ENCODE measurements at regions not wholly inside any gene's neighbourhood (a gene's known extent, or its start where the extent isn't known, plus 50 kb on each side); places are given as distances from the start of the nearest gene placed in this dataset.

GRCh38 chr20:22529150-22530019, 55.0 kb downstream of the FOXA2 start:
- Mint-ChIP-seq H3K36me3 (ENCODE audit: insufficient read depth, unreplicated experiment) (no peaks in the 10 kb centered on the region), H3K4me1 (ENCODE audit: insufficient read depth, unreplicated experiment) (no peaks in the 10 kb centered on the region), H3K27me3 (ENCODE audit: insufficient read depth, unreplicated experiment) (peaks cover 13% of the 10 kb centered on the region), H3K27ac (ENCODE audit: low read depth, unreplicated experiment) (no peak overlapping the region), H3K4me3 (ENCODE audit: unreplicated experiment) (no peak overlapping the region), H3K9me3 (ENCODE audit: unreplicated experiment) (no peaks in the 10 kb centered on the region)
- BruUV-seq (replicated peaks): no TSS peak
- POLR2A ChIA-PET: interaction anchor here (0.9 kb wide), 1 partner anchor 57 kb away, joined by 3 read pairs; no protein-coding TSS in a partner anchor
- no peak for DNase-seq (ENCODE audit: unreplicated experiment)
- TF ChIP-seq, protein P1, sequence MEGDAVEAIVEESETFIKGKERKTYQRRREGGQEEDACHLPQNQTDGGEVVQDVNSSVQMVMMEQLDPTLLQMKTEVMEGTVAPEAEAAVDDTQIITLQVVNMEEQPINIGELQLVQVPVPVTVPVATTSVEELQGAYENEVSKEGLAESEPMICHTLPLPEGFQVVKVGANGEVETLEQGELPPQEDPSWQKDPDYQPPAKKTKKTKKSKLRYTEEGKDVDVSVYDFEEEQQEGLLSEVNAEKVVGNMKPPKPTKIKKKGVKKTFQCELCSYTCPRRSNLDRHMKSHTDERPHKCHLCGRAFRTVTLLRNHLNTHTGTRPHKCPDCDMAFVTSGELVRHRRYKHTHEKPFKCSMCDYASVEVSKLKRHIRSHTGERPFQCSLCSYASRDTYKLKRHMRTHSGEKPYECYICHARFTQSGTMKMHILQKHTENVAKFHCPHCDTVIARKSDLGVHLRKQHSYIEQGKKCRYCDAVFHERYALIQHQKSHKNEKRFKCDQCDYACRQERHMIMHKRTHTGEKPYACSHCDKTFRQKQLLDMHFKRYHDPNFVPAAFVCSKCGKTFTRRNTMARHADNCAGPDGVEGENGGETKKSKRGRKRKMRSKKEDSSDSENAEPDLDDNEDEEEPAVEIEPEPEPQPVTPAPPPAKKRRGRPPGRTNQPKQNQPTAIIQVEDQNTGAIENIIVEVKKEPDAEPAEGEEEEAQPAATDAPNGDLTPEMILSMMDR (IDR thresholded peaks at IDR 0.05; ENCODE audit: unreplicated experiment): no peak
- CTCF ChIA-PET: interaction anchor here (0.6 to 0.7 kb wide), 2 partner anchors 23 to 481 kb away, joined by 3 read pairs; no protein-coding TSS in a partner anchor
- intact Hi-C loops (cut with micrococcal nuclease): no loop called here

GRCh38 chr20:22526512-22527012, 57.8 kb downstream of the FOXA2 start:
- BruUV-seq (replicated peaks): no TSS peak
- H3K4me3 Mint-ChIP-seq (ENCODE audit: unreplicated experiment): no peak overlapping the region
- H3K36me3 Mint-ChIP-seq (ENCODE audit: insufficient read depth, unreplicated experiment): no peaks in the 10 kb centered on the region
- no peaks in the 10 kb centered on the region for H3K9me3 Mint-ChIP-seq (ENCODE audit: unreplicated experiment)
- no peak for DNase-seq (ENCODE audit: unreplicated experiment)
- no peak overlapping the region for H3K27ac Mint-ChIP-seq (ENCODE audit: low read depth, unreplicated experiment)
- ChIA-PET CTCF (interaction anchor here (0.7 kb wide), 1 partner anchor 81 kb away, joined by 3 read pairs; no protein-coding TSS in a partner anchor), POLR2A (no interaction called here)
- peaks cover 13% of the 10 kb centered on the region for H3K27me3 Mint-ChIP-seq (ENCODE audit: insufficient read depth, unreplicated experiment)
- H3K4me1 Mint-ChIP-seq (ENCODE audit: insufficient read depth, unreplicated experiment): no peaks in the 10 kb centered on the region
- intact Hi-C loops (cut with micrococcal nuclease): no loop called here
- TF ChIP-seq, protein P1 (IDR thresholded peaks at IDR 0.05; ENCODE audit: unreplicated experiment): no peak

DNA sequence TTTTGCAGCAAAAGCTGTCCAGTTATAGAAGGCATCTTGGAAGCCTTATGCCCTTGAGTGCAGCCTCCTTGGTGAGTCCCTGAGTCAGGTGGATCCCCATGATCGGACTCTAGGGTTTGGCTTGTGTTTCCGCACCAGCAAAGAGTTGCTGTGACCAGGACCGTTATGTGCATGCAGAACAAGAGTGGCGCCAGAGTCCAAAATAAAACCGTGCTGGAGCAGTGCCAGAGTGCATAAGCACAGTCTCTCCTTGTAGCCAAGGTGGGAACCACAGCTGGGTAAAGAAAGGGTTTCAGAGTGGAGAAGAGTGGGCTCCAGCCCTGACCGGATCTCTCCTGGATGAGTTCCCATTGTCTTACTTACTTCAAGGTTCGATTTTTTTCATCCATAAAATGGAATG, 58.6 kb downstream of the FOXA2 start:
- intact Hi-C loops (cut with micrococcal nuclease): no loop called here
- POLR2A ChIA-PET: no interaction called here
- Mint-ChIP-seq H3K27ac (ENCODE audit: low read depth, unreplicated experiment) (no peak overlapping the region), H3K4me1 (ENCODE audit: insufficient read depth, unreplicated experiment) (no peaks in the 10 kb centered on the region), H3K36me3 (ENCODE audit: insufficient read depth, unreplicated experiment) (no peaks in the 10 kb centered on the region), H3K27me3 (ENCODE audit: insufficient read depth, unreplicated experiment) (peaks cover 6% of the 10 kb centered on the region), H3K4me3 (ENCODE audit: unreplicated experiment) (no peak overlapping the region), H3K9me3 (ENCODE audit: unreplicated experiment) (no peaks in the 10 kb centered on the region)
- TF ChIP-seq, protein P1 (IDR thresholded peaks at IDR 0.05; ENCODE audit: unreplicated experiment): no peak
- CTCF ChIA-PET: interaction anchor here (0.7 kb wide), 2 partner anchors 82 to 118 kb away, joined by 3 read pairs; no protein-coding TSS in a partner anchor
- no TSS peak for BruUV-seq (replicated peaks)
- DNase-seq (ENCODE audit: unreplicated experiment): no peak

DNA sequence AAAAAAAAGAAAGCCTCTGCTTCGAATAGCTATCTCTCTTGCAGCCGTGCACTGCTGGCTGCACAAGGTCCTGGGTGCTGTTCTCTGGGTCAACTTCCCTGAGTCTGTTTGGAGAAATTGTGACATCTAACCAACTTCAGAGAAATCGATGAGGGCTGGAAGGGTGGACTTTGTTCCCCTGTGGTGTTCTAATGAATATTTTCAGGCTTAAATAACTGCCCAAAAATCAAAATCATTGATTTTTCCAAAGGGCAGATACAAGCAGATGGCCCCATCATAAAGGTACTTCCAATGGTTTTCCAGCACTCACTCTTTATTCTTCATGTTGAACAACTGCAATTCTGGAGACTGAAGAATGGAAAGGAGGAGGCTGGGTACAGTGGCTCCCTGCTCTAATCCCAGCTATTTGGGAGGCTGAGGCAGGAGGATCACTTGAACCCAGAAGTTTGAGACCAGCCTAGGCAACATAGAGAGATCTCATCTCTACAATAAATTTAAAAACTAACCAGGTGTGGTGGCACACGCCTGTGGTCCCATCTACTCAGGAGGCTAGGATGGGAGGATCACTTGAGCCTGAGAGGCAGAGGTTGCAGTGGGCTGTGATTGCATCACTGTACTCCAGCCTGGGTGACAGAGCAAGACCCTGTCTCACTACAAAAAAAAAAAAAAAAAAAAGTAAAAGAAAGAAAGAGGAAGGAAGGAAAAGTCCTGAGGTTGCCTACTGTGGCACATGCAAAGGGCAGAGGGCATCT, 59.1 kb downstream of the FOXA2 start:
- no peak for DNase-seq (ENCODE audit: unreplicated experiment)
- Mint-ChIP-seq H3K9me3 (ENCODE audit: unreplicated experiment) (no peaks in the 10 kb centered on the region), H3K4me1 (ENCODE audit: insufficient read depth, unreplicated experiment) (no peaks in the 10 kb centered on the region), H3K27me3 (ENCODE audit: insufficient read depth, unreplicated experiment) (peaks cover under 1% of the 10 kb centered on the region), H3K36me3 (ENCODE audit: insufficient read depth, unreplicated experiment) (no peaks in the 10 kb centered on the region), H3K4me3 (ENCODE audit: unreplicated experiment) (no peak overlapping the region), H3K27ac (ENCODE audit: low read depth, unreplicated experiment) (no peak overlapping the region)
- intact Hi-C loops (cut with micrococcal nuclease): no loop called here
- POLR2A ChIA-PET: no interaction called here
- CTCF ChIA-PET: interaction anchor here (0.5 to 0.7 kb wide), 4 partner anchors 118 to 1053 kb away, joined by 3 to 4 read pairs (median 3); no protein-coding TSS in a partner anchor
- TF ChIP-seq, protein P1 (IDR thresholded peaks at IDR 0.05; ENCODE audit: unreplicated experiment): no peak
- BruUV-seq (replicated peaks): no TSS peak
